WTC11 (cell line): ENCODE measurements at regions not wholly inside any gene's neighbourhood (a gene's known extent, or its start where the extent isn't known, plus 50 kb on each side); places are given as distances from the start of the nearest gene placed in this dataset.

ENCODE experiments used
- ARID4B ChIP-seq: sonication (generic); formaldehyde crosslinking; IDR thresholded peaks from 2 replicates; pipeline ENCODE4 v1.8.0; 2023; ENCODE audit warnings: missing genetic modification reagents, mild to moderate bottlenecking, borderline replicate concordance
- CREB1 ChIP-seq: sonication (generic); formaldehyde crosslinking; IDR thresholded peaks from 2 replicates; pipeline ENCODE4 v1.8.0; 2023; ENCODE audit warnings: mild to moderate bottlenecking, missing genetic modification reagents
- CTCF ChIP-seq: fragments of 200-600 bp; IDR thresholded peaks from 2 replicates; pipeline ENCODE4 v1.8.0; 2022; ENCODE audit warnings: antibody characterized with exemption
- ESRRA ChIP-seq: sonication (generic); formaldehyde crosslinking; IDR thresholded peaks from 2 replicates; pipeline ENCODE4 v1.8.1; 2022; ENCODE audit warnings: mild to moderate bottlenecking, missing genetic modification reagents, borderline replicate concordance
- ETV6 ChIP-seq: sonication (generic); formaldehyde crosslinking; IDR thresholded peaks from 2 replicates; pipeline ENCODE4 v1.8.1; 2022; ENCODE audit warnings: mild to moderate bottlenecking, missing genetic modification reagents
- FOXP1 ChIP-seq: sonication (generic); formaldehyde crosslinking; IDR thresholded peaks from 2 replicates; pipeline ENCODE4 v1.8.0; 2022; ENCODE audit warnings: missing genetic modification reagents, mild to moderate bottlenecking, moderate library complexity, borderline replicate concordance
- MXD4 ChIP-seq: fragments of 250-450 bp; sonication (Bioruptor Pico); IDR thresholded peaks from 2 replicates; pipeline ENCODE4 v1.8.0; 2021; ENCODE audit warnings: mild to moderate bottlenecking, moderate library complexity, borderline replicate concordance
- NFE2L1 ChIP-seq: sonication (generic); formaldehyde crosslinking; IDR thresholded peaks from 2 replicates; pipeline ENCODE4 v1.8.1; 2023; ENCODE audit warnings: missing genetic modification reagents
- OVOL2 ChIP-seq: fragments of 250-450 bp; sonication (Bioruptor Pico); IDR thresholded peaks from 2 replicates; pipeline ENCODE4 v1.9.0; 2021; ENCODE audit warnings: mild to moderate bottlenecking, borderline replicate concordance
- SMAD4 ChIP-seq: sonication (generic); formaldehyde crosslinking; IDR thresholded peaks from 2 replicates; pipeline ENCODE4 v1.8.0; 2022; ENCODE audit warnings: mild to moderate bottlenecking, missing genetic modification reagents
- STAT6 ChIP-seq: sonication (generic); formaldehyde crosslinking; conservative IDR thresholded peaks from 2 replicates; pipeline ENCODE4 v1.8.1; 2023; ENCODE audit warnings: mild to moderate bottlenecking, low read depth, missing genetic modification reagents, moderate library complexity
- ZNF138 ChIP-seq: sonication (generic); formaldehyde crosslinking; conservative IDR thresholded peaks from 2 replicates; pipeline ENCODE4 v1.8.1; 2022; ENCODE audit warnings: mild to moderate bottlenecking, moderate library complexity, missing genetic modification reagents
- ZNF232 ChIP-seq: sonication (generic); formaldehyde crosslinking; IDR thresholded peaks from 2 replicates; pipeline ENCODE4 v1.8.0; 2022; ENCODE audit warnings: mild to moderate bottlenecking, missing genetic modification reagents
- ZNF281 ChIP-seq: sonication (generic); formaldehyde crosslinking; IDR thresholded peaks from 2 replicates; pipeline ENCODE4 v1.8.0; 2023; ENCODE audit warnings: mild to moderate bottlenecking, missing genetic modification reagents

GRCh38 chr2:83972128-83972527, 487.0 kb downstream of the SUCLG1 start:
- TF ChIP-seq ARID4B (CRISPR knock-in tag) (no peak), STAT6 (no peak), ZNF232 (CRISPR knock-in tag) (no peak), ETV6 (no peak), CTCF (no peak), CREB1 (CRISPR knock-in tag) (no peak), ZNF138 (CRISPR knock-in tag) (no peak), ZNF281 (CRISPR knock-in tag) (no peak), NFE2L1 (CRISPR knock-in tag) (no peak), SMAD4 (CRISPR knock-in tag) (no peak), ESRRA (no peak), MXD4 (CRISPR knock-in tag) (no peak), FOXP1 (CRISPR knock-in tag) (no peak), OVOL2 (no peak)
